Body of pancreas (tissue), 4 donors: ENCODE measurements at regions not wholly inside any gene's neighbourhood (a gene's known extent, or its start where the extent isn't known, plus 50 kb on each side); places are given as distances from the start of the nearest gene placed in this dataset.

Source experiments
- ATAC-seq: fragments of 150-250 bp; one replicate; pipeline ENCODE4 v1.9.1; 2016
- DNase-seq, 4 donors: peaks; one replicate each; pipeline ENCODE4 v3.0.0-alpha.2; 2019
- H3K27ac ChIP-seq, 4 donors: fragments of 200-600 bp; sonication (generic); 1 replicate in 3 of 4; 2 replicates in 1 of 4; pipeline versions ENCODE4 v1.5.1 to v1.6.1; 2016 to 2019; ENCODE audit warnings: mild to moderate bottlenecking in 1 of 4, mixed read lengths in 1 of 4, moderate library complexity in 1 of 4
- H3K27me3 ChIP-seq, 2 donors: fragments of 200-600 bp; sonication (generic); one replicate each; pipeline ENCODE4 v1.6.0; 2016; ENCODE audit warnings: mild to moderate bottlenecking in 1 of 2
- H3K36me3 ChIP-seq, 2 donors: fragments of 200-600 bp; sonication (generic); replicated peaks in 1 of 2; 2 replicates each; pipeline ENCODE4 v1.5.1; 2016; ENCODE audit warnings: low read depth in 2 of 2; ENCODE audit not compliant: insufficient read depth in 1 of 2
- H3K4me1 ChIP-seq: fragments of 200-600 bp; sonication (generic); one replicate; pipeline ENCODE4 v1.6.0; 2016
- H3K4me3 ChIP-seq, 2 donors: fragments of 200-600 bp; sonication (generic); 1 replicate in 1 of 2; 2 replicates in 1 of 2; pipeline ENCODE4 v1.5.1; 2016 to 2019
- H3K9me3 ChIP-seq, 3 donors: fragments of 200-600 bp; sonication (generic); 1 replicate in 2 of 3; 2 replicates in 1 of 3; pipeline ENCODE4 v1.5.1; 2016
- POLR2A ChIP-seq, 3 donors: fragments of 450-650 bp; IDR thresholded peaks; one replicate each; pipeline ENCODE4 v1.6.1; 2016; ENCODE audit warnings: antibody characterized with exemption in 3 of 3, mild to moderate bottlenecking in 2 of 3
- WGBS, 2 donors: methylation state at CpG; one replicate each; pipeline ENCODE4 v1.1.5; 2017; 5-methylcytosine and 5-hydroxymethylcytosine counted together
- intact Hi-C: fragments of 100-400 bp; cut with DNase I; formaldehyde crosslinking; loops from one replicate; pipeline ENCODE4 v1.15.1; 2023
- TF ChIP-seq, protein P1 (sequence below), 7 experiments: fragments of 450-650 bp in 4 of 7; fragments of 200-600 bp in 3 of 7; sonication (generic) in 3 of 7; IDR thresholded peaks; one replicate each; pipeline ENCODE4 v1.5.1; 2016 to 2019; ENCODE audit warnings: antibody characterized with exemption in 7 of 7

DNA sequence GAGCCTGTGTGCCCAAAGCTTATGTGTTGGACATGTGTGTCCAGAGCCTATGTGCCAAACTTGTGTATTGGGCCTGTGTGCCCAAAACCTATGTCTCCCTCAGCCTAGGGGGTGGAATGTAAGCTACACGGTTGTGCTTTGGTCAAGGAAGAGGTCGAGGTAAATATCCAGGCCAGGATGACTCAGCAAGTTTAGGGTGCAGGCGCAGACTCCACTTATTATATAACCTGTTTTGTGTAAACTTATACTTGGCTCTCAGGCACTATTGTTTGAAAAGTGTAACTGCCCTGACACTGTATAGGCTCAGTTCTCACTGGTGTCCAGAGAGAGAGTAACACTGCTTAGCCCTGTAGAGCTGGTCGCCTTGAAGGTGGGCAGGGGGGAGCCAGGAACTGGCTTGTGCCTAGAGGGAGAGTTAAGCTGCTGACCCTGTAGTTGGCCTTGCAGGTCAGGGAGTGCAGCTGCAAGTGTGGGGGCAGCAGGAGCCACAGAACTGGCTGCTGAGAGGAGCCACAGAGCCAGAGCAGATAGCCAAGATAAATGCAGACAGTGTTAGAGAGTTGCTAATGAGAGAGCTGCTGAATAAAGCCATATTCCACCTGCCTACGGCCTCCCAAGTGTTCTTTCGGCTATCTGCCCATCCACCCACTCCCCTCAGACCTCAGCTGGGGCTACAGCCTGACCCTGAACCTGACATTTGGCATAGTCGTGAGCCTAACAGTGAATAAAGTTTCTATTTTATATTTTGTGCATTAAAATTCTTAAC lies 517.2 kb upstream of the SLITRK1 start:
- DNase-seq, result peak in 1 of 4 donors; percentile 5
- ATAC-seq, result peak; percentile 48
- Histone ChIP-seq H3K27ac (no peak overlapping the region), H3K4me3 (no peak overlapping the region), H3K27me3 (no peaks in the 10 kb centered on the region), H3K9me3 (no peaks in the 10 kb centered on the region), H3K36me3 (no peaks in the 10 kb centered on the region), H3K4me1 (no peaks in the 10 kb centered on the region)
- TF ChIP-seq POLR2A (IDR thresholded peaks at IDR 0.05), result no peak
- TF ChIP-seq, protein P1, sequence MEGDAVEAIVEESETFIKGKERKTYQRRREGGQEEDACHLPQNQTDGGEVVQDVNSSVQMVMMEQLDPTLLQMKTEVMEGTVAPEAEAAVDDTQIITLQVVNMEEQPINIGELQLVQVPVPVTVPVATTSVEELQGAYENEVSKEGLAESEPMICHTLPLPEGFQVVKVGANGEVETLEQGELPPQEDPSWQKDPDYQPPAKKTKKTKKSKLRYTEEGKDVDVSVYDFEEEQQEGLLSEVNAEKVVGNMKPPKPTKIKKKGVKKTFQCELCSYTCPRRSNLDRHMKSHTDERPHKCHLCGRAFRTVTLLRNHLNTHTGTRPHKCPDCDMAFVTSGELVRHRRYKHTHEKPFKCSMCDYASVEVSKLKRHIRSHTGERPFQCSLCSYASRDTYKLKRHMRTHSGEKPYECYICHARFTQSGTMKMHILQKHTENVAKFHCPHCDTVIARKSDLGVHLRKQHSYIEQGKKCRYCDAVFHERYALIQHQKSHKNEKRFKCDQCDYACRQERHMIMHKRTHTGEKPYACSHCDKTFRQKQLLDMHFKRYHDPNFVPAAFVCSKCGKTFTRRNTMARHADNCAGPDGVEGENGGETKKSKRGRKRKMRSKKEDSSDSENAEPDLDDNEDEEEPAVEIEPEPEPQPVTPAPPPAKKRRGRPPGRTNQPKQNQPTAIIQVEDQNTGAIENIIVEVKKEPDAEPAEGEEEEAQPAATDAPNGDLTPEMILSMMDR (IDR thresholded peaks at IDR 0.05), result no peak
- WGBS, 2 donors, result 50 to 65% methylated on average over 7 of the region's 7 CpGs
- intact Hi-C loops, result no loop called here

GRCh38 chr13:84393981-84394625 lies 511.8 kb upstream of the SLITRK1 start:
- Histone ChIP-seq H3K27ac (no peak overlapping the region), H3K9me3 (peaks cover 0 to 8% (median 0%) of the 10 kb centered on the region in 3 donors), H3K4me3 (no peak overlapping the region), H3K36me3 (no peaks in the 10 kb centered on the region), H3K27me3 (no peaks in the 10 kb centered on the region), H3K4me1 (no peaks in the 10 kb centered on the region)
- intact Hi-C loops, result no loop called here
- WGBS, 2 donors, result 61 to 76% methylated on average over 4 of the region's 4 CpGs
- ATAC-seq (no peak), DNase-seq (no peak)
- TF ChIP-seq POLR2A (IDR thresholded peaks at IDR 0.05), result no peak
- TF ChIP-seq, protein P1 (IDR thresholded peaks at IDR 0.05), result no peak

DNA sequence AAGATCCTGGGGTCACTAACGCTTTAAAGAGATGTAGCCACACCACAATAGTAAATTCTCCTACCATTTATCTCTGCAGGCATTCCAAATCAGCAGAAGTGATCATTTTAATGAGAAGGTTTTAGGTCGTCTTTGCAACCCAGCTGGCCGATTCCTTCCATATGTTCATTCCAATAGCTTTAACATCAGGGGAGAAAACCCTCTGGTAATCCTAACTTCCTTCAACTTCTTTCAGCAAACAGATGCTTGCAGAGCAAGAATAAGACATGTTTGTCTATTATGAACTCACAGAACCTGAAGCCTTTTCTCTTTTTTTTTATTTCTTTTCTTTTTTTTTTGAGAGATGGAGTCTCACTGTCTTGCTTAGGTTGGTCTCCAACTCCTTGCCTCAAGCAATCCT lies 498.6 kb upstream of the SLITRK1 start:
- Histone ChIP-seq H3K27ac (no peak overlapping the region), H3K36me3 (no peaks in the 10 kb centered on the region), H3K4me1 (no peaks in the 10 kb centered on the region), H3K4me3 (no peak overlapping the region), H3K27me3 (peaks cover 0 to 3% of the 10 kb centered on the region in 2 donors), H3K9me3 (no peaks in the 10 kb centered on the region)
- no peak for DNase-seq
- 40 to 59% methylated on average over 3 of the region's 3 CpGs for WGBS, 2 donors
- no peak for ATAC-seq
- TF ChIP-seq, protein P1 (IDR thresholded peaks at IDR 0.05), result no peak
- TF ChIP-seq POLR2A (IDR thresholded peaks at IDR 0.05), result no peak
- intact Hi-C loops, result no loop called here

DNA sequence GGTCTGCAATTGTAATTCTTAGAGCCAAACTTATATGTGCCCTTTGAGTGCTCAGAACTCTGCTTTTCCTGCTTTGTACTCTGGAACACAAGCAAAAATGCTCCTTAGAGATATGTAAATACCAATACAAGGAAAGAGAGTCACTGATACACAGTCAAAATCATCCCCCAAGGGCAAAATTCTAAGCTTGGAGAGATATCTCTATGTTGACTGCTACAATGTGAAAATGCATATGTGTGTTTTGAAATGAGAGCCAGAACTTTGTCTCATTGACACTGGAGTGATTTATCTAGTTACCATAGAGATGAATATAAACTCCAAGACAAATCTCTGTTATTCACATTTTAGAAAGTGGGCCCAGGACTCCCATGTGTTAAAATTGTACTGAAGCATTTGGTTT lies 494.8 kb upstream of the SLITRK1 start:
- no peak for TF ChIP-seq POLR2A (IDR thresholded peaks at IDR 0.05)
- TF ChIP-seq, protein P1 (IDR thresholded peaks at IDR 0.05), result no peak
- Histone ChIP-seq H3K9me3 (no peaks in the 10 kb centered on the region), H3K27me3 (peaks cover 0 to 3% of the 10 kb centered on the region in 2 donors), H3K27ac (no peak overlapping the region), H3K36me3 (no peaks in the 10 kb centered on the region), H3K4me3 (no peak overlapping the region), H3K4me1 (no peaks in the 10 kb centered on the region)
- intact Hi-C loops, result no loop called here
- DNase-seq, result no peak
- no peak for ATAC-seq
